ENCODE measurements at regions not wholly inside any gene's neighbourhood (a gene's known extent, or its start where the extent isn't known, plus 50 kb on each side); places are given as distances from the start of the nearest gene placed in this dataset.

DNA sequence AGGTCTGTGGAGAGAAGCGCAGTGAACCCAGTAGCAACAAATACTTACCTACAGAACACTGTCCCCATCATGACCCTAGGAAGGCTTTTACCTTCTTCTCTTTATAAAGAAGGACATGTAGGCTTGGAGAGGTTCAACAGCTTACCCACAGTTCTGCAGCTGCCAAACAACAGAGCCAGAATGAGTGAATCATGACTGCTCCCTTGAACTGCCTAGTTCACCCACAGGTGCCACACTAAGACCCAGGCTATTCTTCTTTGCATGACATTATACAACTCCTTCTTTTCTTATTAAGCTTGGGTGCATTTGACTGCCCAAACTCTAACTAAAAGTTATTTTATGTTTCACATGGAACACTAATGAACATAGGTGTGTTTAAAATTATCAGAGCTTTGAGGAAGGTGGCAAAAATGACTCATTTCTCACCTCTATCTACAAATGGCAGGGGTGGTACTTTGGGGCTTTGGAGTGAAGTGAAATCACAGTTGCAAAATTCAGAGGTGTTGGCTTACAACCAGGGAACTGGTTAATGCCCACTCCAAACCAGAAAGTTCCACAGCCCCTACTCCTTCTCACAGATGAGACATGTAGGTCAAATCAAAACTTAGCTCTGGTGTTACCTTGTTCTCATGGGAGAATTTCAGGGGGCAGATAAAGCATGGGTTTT is 201.6 kb downstream of the SEMA6A start:
- H3K4me3 ChIP-seq (ENCODE audit: low read length) = no peak overlapping the region
- no peak for DNase-seq (ENCODE audit: low read depth)
- TF ChIP-seq, protein P1, sequence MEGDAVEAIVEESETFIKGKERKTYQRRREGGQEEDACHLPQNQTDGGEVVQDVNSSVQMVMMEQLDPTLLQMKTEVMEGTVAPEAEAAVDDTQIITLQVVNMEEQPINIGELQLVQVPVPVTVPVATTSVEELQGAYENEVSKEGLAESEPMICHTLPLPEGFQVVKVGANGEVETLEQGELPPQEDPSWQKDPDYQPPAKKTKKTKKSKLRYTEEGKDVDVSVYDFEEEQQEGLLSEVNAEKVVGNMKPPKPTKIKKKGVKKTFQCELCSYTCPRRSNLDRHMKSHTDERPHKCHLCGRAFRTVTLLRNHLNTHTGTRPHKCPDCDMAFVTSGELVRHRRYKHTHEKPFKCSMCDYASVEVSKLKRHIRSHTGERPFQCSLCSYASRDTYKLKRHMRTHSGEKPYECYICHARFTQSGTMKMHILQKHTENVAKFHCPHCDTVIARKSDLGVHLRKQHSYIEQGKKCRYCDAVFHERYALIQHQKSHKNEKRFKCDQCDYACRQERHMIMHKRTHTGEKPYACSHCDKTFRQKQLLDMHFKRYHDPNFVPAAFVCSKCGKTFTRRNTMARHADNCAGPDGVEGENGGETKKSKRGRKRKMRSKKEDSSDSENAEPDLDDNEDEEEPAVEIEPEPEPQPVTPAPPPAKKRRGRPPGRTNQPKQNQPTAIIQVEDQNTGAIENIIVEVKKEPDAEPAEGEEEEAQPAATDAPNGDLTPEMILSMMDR (conservative IDR thresholded peaks at IDR 0.05; ENCODE audit: low read depth, low read length) = no peak

DNA sequence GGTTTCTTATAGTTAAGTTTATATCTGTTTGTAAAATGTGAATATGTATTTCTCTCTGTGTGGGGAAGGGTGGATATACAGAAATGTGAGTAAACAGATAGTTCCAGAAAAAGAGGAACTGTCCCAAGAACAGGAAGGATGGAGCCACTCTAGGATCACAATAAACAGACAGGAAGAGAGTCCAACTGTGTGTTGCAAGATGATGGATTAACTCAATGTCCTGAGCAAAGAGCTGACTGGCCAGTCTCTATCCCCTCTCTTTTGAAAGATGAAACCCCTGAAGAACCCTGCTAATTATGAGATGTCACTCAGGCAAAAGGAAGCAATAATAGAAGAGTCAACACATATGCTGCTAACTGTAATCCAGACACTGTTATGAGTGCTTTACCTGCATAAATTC is 202.7 kb downstream of the SEMA6A start:
- no peak overlapping the region for H3K4me3 ChIP-seq (ENCODE audit: low read length)
- DNase-seq (ENCODE audit: low read depth) = no peak
- TF ChIP-seq, protein P1 (conservative IDR thresholded peaks at IDR 0.05; ENCODE audit: low read depth, low read length) = no peak

DNA sequence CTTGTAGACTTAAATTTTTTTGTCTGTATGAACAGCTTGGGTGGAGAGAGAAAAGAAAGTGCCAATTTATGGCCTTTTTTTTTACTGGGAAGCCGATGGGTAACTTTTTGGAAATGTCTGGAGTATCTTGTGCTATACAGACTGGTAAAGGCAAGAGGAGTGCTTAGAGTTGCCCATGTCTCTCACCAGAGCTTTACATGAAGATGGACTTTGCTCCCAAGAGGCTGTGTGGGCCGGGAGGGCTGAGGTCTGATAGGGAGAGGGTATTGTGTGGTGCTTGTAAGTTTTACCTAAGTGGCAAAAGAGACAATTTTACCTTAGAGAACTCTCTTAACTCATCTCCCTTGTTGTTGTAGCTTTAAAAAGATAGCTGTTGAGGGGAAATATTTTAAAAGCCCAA is 203.2 kb downstream of the SEMA6A start:
- no peak overlapping the region for H3K4me3 ChIP-seq (ENCODE audit: low read length)
- no peak for DNase-seq (ENCODE audit: low read depth)
- TF ChIP-seq, protein P1 (conservative IDR thresholded peaks at IDR 0.05; ENCODE audit: low read depth, low read length) = no peak

DNA sequence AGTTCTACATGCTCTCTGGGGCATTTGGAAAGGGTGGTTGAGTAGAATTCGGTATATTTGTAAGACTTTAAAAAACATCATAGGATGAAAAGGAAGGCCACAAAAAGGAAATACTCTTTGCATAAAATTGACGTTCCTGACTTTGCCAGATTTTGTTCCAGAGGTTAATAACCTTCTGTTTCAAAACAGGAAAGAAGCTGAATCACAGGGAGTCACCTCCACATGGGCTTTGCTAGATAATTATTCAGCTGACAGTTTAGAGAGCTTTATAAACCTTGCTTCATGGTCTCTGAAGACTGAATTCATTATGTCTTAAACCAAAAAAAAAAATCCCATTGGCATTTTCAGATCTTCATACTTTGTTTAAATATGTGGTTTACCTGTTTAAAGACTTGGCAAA is 203.7 kb downstream of the SEMA6A start:
- TF ChIP-seq, protein P1 (conservative IDR thresholded peaks at IDR 0.05; ENCODE audit: low read depth, low read length) = no peak

DNA sequence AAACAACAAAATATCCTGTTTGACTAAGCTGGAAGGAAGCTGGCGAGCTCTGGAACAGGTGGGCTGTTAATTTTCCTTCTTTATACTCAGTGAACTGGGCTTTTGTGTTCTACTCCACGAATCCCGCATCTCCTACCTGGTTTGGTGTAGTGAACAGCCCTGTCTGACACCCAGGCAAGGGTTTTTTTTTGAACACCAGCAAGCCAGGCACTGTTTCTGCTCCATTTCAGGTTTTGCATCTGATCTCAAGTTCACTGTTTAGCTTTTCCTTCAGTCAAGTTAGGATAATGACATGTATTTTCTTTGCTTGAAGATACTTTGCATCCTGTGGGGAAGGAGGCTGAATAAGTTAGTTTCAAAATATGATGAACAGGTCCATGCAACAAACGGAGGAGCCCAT is 204.5 kb downstream of the SEMA6A start:
- no peak overlapping the region for H3K4me3 ChIP-seq (ENCODE audit: low read length)
- no peak for DNase-seq (ENCODE audit: low read depth)
- TF ChIP-seq, protein P1 (conservative IDR thresholded peaks at IDR 0.05; ENCODE audit: low read depth, low read length) = no peak

More for the DNA sequence above, 203.7 kb downstream of the SEMA6A start:
- DNase-seq (ENCODE audit: low read depth) = no peak
- H3K4me3 ChIP-seq (ENCODE audit: low read length) = no peak overlapping the region

DNA sequence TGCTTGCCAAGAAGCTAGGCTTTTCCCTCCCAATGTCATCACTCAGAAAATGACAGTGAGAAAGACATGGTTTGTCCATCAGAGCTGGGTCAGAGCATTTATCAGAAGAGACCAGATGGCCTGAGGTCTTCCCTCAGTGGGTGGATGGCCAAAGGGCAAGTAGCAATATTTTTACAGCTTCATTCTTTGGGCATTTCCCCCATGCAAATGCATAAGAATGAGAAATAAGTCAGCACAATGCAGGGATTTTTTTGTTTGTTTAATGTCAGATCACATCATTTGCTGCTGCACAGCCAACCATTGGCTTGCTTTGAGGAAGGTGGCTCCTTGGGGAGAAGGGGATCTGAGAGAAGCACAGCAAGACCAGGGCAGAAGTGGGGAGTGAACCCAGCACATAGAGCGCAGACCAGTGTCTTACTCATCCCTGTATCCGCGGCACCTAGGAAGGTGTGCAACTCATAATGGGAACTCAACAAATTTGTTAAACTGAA is 209.6 kb downstream of the SEMA6A start:
- no peak for DNase-seq (ENCODE audit: low read depth)
- no peak overlapping the region for H3K4me3 ChIP-seq (ENCODE audit: low read length)
- TF ChIP-seq, protein P1 (conservative IDR thresholded peaks at IDR 0.05; ENCODE audit: low read depth, low read length) = no peak

DNA sequence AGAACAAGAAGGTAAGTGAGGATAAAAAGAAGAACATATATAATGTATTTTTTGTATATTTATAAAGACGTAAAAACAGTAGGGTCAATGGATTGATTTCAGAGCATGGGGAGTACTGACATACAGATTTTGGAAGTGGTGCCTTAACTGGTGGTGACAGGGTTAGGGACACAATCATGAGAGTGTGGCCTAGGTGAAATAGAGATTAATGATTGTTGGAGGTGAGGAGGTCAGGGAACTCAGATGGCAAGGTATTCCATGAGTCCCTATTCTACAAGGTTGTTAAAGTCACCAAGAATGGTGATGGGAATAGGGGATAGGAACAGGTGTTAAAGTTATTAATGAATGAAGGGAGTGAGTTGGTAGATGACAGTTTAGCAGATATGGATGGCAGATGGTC is 210.8 kb downstream of the SEMA6A start:
- DNase-seq (ENCODE audit: low read depth) = no peak
- TF ChIP-seq, protein P1 (conservative IDR thresholded peaks at IDR 0.05; ENCODE audit: low read depth, low read length) = no peak
- H3K4me3 ChIP-seq (ENCODE audit: low read length) = no peak overlapping the region
